GM18511 (cell line): ENCODE measurements at regions not wholly inside any gene's neighbourhood (a gene's known extent, or its start where the extent isn't known, plus 50 kb on each side); places are given as distances from the start of the nearest gene placed in this dataset.
"Not testable (repeated sequence)": the region's sequence is repeated elsewhere in the genome, so short reads cannot be mapped to it uniquely, and the experiment has no call there.

Experiments
- ATAC-seq: cut with Tn5 transposase; IDR thresholded peaks from one replicate; pipeline ENCODE4 v1.9.1; 2021; ENCODE audit warnings: mild to moderate bottlenecking, moderate library complexity; ENCODE audit not compliant: unreplicated experiment

GRCh38 chr5:174807471-174807870 is 83.1 kb downstream of the MSX2 start:
- no peak for ATAC-seq

- no peak for ATAC-seq
These were observed 82.3 kb downstream of the MSX2 start for GRCh38 chr5:174806729-174807128.

GRCh38 chr5:174801798-174802197 is 77.4 kb downstream of the MSX2 start:
- no peak for ATAC-seq

- ATAC-seq, result no peak
These were observed 76.1 kb downstream of the MSX2 start for GRCh38 chr5:174800435-174800834.

- ATAC-seq, result no peak
These were observed 74.7 kb downstream of the MSX2 start for GRCh38 chr5:174799121-174799520.

- no peak for ATAC-seq
These were observed 74.2 kb downstream of the MSX2 start for GRCh38 chr5:174798551-174798951.

GRCh38 chr5:174796711-174797192 is 72.4 kb downstream of the MSX2 start:
- ATAC-seq, result no peak

- ATAC-seq, result no peak
These were observed 70.7 kb downstream of the MSX2 start for GRCh38 chr5:174794931-174795672.

GRCh38 chr5:174793684-174794328 is 69.4 kb downstream of the MSX2 start:
- peak; percentile 84 for ATAC-seq

GRCh38 chr5:174793076-174793475 is 68.7 kb downstream of the MSX2 start:
- ATAC-seq, result no peak

- not testable (repeated sequence) for ATAC-seq
These were observed 67.9 kb downstream of the MSX2 start for GRCh38 chr5:174792265-174792664.

- ATAC-seq, result no peak
These were observed 66.5 kb downstream of the MSX2 start for GRCh38 chr5:174790906-174791305.

GRCh38 chr5:174789596-174789995 is 65.2 kb downstream of the MSX2 start:
- no peak for ATAC-seq

- no peak for ATAC-seq
These were observed 60.8 kb downstream of the MSX2 start for GRCh38 chr5:174785120-174785680.
